ENCODE measurements at regions not wholly inside any gene's neighbourhood (a gene's known extent, or its start where the extent isn't known, plus 50 kb on each side); places are given as distances from the start of the nearest gene placed in this dataset.

- no peak for DNase-seq
Measured at GRCh38 chr3:69532547-69533224, 146.8 kb upstream of the FRMD4B start.

- DNase-seq = no peak
Measured at GRCh38 chr3:69531576-69532546, 146.0 kb upstream of the FRMD4B start.

GRCh38 chr3:69530554-69530953 lies 144.7 kb upstream of the FRMD4B start:
- DNase-seq = no peak

GRCh38 chr3:69527498-69527897 lies 141.6 kb upstream of the FRMD4B start:
- no peak for DNase-seq

GRCh38 chr3:69524816-69525215 lies 138.9 kb upstream of the FRMD4B start:
- no peak for DNase-seq

GRCh38 chr3:69521286-69521685 lies 135.4 kb upstream of the FRMD4B start:
- DNase-seq = no peak

- DNase-seq = no peak
Measured at GRCh38 chr3:69511361-69511760, 125.5 kb upstream of the FRMD4B start.

- no peak for DNase-seq
Measured at GRCh38 chr3:69510481-69511030, 124.7 kb upstream of the FRMD4B start.

GRCh38 chr3:69509288-69509687 lies 123.4 kb upstream of the FRMD4B start:
- no peak for DNase-seq

- DNase-seq = no peak
Measured at GRCh38 chr3:69505770-69506407, 120.0 kb upstream of the FRMD4B start.

GRCh38 chr3:69504232-69504631 lies 118.3 kb upstream of the FRMD4B start:
- DNase-seq = no peak

GRCh38 chr3:69500604-69501003 lies 114.7 kb upstream of the FRMD4B start:
- DNase-seq = no peak

GRCh38 chr3:69499899-69500421 lies 114.1 kb upstream of the FRMD4B start:
- no peak for DNase-seq

GRCh38 chr3:69499422-69499821 lies 113.5 kb upstream of the FRMD4B start:
- DNase-seq = no peak

- DNase-seq = no peak
Measured at GRCh38 chr3:69496856-69497255, 111.0 kb upstream of the FRMD4B start.

- DNase-seq = no peak
Measured at GRCh38 chr3:69494185-69494584, 108.3 kb upstream of the FRMD4B start.

- no peak for DNase-seq
Measured at GRCh38 chr3:69493157-69493556, 107.3 kb upstream of the FRMD4B start.

GRCh38 chr3:69491975-69492374 lies 106.1 kb upstream of the FRMD4B start:
- no peak for DNase-seq

GRCh38 chr3:69490971-69491370 lies 105.1 kb upstream of the FRMD4B start:
- no peak for DNase-seq

- no peak for DNase-seq
Measured at GRCh38 chr3:69490235-69490634, 104.3 kb upstream of the FRMD4B start.

- DNase-seq = no peak
Measured at GRCh38 chr3:69488026-69488425, 102.1 kb upstream of the FRMD4B start.

- no peak for DNase-seq
Measured at GRCh38 chr3:69485489-69485888, 99.6 kb upstream of the FRMD4B start.

Measured in right forelimb (tissue), 1 donor.